ENCODE measurements at regions not wholly inside any gene's neighbourhood (a gene's known extent, or its start where the extent isn't known, plus 50 kb on each side); places are given as distances from the start of the nearest gene placed in this dataset.
"Not testable (repeated sequence)": the region's sequence is repeated elsewhere in the genome, so short reads cannot be mapped to it uniquely, and the experiment has no call there.

- peaks cover 3% of the 10 kb centered on the region for H3K36me3 Mint-ChIP-seq (ENCODE audit: low read depth)
- H3K9me3 Mint-ChIP-seq, result peaks cover 11% of the 10 kb centered on the region
- peaks cover 4% of the 10 kb centered on the region for H3K4me1 Mint-ChIP-seq
- peaks cover 3% of the 10 kb centered on the region for H3K27me3 Mint-ChIP-seq (ENCODE audit: low read depth)
- no peak overlapping the region for H3K27ac Mint-ChIP-seq
- TF ChIP-seq, protein P1, sequence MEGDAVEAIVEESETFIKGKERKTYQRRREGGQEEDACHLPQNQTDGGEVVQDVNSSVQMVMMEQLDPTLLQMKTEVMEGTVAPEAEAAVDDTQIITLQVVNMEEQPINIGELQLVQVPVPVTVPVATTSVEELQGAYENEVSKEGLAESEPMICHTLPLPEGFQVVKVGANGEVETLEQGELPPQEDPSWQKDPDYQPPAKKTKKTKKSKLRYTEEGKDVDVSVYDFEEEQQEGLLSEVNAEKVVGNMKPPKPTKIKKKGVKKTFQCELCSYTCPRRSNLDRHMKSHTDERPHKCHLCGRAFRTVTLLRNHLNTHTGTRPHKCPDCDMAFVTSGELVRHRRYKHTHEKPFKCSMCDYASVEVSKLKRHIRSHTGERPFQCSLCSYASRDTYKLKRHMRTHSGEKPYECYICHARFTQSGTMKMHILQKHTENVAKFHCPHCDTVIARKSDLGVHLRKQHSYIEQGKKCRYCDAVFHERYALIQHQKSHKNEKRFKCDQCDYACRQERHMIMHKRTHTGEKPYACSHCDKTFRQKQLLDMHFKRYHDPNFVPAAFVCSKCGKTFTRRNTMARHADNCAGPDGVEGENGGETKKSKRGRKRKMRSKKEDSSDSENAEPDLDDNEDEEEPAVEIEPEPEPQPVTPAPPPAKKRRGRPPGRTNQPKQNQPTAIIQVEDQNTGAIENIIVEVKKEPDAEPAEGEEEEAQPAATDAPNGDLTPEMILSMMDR (IDR thresholded peaks at IDR 0.05; ENCODE audit: unreplicated experiment in 3 of 3), result no peak
- H3K4me3 Mint-ChIP-seq, result no peak overlapping the region
These were observed 294.5 kb upstream of the PIK3R1 start for GRCh38 chr5:67921004-67921601.

DNA sequence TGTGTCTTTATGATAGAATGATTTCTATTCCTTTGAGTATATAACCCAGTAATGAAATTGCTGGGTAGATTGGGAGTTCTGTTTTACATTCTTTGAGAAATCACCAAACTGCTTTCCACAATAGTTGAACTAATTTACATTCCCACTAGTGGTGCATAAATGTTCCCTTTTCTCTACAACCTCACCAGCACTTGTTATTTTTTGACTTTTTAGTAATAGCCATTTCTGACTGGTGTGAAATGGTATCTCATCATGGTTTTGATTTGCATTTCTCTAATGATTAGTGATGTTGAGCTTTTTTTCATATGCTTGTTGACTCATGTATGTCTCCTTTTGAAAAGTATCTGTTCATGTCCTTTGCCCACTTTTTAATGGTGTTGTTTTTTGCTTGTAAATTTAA lies 296.0 kb upstream of the PIK3R1 start:
- not testable (repeated sequence) for H3K27me3 Mint-ChIP-seq (ENCODE audit: low read depth); H3K27ac Mint-ChIP-seq; H3K4me1 Mint-ChIP-seq; H3K36me3 Mint-ChIP-seq (ENCODE audit: low read depth); H3K4me3 Mint-ChIP-seq
- H3K9me3 Mint-ChIP-seq, result peaks cover 11% of the 10 kb centered on the region

DNA sequence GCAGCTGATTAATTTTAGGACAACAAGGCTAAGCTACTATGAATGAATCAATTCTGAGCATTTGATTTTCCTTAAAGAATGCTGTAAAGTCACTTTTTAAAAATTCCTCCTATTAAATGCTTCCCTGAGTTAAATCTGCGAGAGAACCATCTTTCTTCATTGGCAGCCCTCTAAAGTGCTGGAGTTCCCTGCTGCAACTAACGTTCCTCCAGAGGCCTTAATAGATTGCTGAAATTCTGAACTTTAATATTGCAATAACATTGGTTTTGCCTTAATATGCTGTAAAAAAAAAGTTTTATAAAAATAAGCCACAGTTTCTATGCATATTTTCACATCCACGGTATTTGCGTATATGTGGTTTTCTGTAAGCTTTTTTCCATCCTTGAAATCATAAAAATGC lies 298.0 kb upstream of the PIK3R1 start:
- no peak overlapping the region for H3K27ac Mint-ChIP-seq
- no peak overlapping the region for H3K4me3 Mint-ChIP-seq
- no peaks in the 10 kb centered on the region for H3K4me1 Mint-ChIP-seq
- H3K27me3 Mint-ChIP-seq (ENCODE audit: low read depth), result no peaks in the 10 kb centered on the region
- peaks cover 11% of the 10 kb centered on the region for H3K9me3 Mint-ChIP-seq
- peaks cover 3% of the 10 kb centered on the region for H3K36me3 Mint-ChIP-seq (ENCODE audit: low read depth)
- TF ChIP-seq, protein P1 (IDR thresholded peaks at IDR 0.05; ENCODE audit: unreplicated experiment in 3 of 3), result no peak

GRCh38 chr5:67910546-67910945 lies 305.0 kb upstream of the PIK3R1 start:
- TF ChIP-seq, protein P1 (IDR thresholded peaks at IDR 0.05; ENCODE audit: unreplicated experiment in 3 of 3), result no peak
- no peak overlapping the region for H3K27ac Mint-ChIP-seq

DNA sequence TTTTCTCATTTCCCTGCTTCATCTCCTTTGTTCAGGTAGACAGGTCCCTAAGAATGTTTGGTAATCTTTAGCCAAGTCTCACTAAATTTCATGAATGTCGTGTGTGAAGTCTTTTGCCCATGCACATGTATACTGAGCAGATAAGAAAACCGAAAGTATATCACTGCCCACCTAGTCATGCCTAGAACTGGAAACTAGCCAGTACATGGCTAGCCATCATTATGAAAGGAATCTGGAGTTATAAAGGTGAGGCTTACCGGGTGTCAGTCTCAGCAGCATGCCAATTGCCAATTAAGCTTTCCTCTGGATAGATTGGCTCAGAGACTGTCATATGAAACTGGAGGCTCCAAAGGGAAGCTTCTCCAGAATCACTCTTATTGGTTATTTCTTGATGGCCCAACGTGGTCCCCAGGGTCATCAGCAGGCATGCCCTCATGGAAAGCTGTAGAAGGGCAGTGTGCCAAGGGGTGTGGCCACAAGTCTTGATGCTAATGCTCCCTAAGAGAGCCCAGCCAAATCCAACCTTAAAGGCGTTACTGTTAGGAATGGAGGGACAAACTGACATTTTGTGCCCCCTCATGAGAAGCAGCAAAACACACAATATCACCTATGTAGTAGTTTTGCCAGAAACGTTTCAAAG lies 307.3 kb upstream of the PIK3R1 start:
- H3K4me1 Mint-ChIP-seq, result peaks cover 27% of the 10 kb centered on the region
- H3K36me3 Mint-ChIP-seq (ENCODE audit: low read depth), result no peaks in the 10 kb centered on the region
- no peak overlapping the region for H3K27ac Mint-ChIP-seq
- TF ChIP-seq, protein P1 (IDR thresholded peaks at IDR 0.05; ENCODE audit: unreplicated experiment in 3 of 3), result no peak
- H3K4me3 Mint-ChIP-seq, result no peak overlapping the region
- H3K9me3 Mint-ChIP-seq, result no peaks in the 10 kb centered on the region
- no peaks in the 10 kb centered on the region for H3K27me3 Mint-ChIP-seq (ENCODE audit: low read depth)

More at GRCh38 chr5:67910546-67910945, 305.0 kb upstream of the PIK3R1 start:
- Mint-ChIP-seq H3K9me3 (no peaks in the 10 kb centered on the region), H3K27me3 (ENCODE audit: low read depth) (no peaks in the 10 kb centered on the region), H3K36me3 (ENCODE audit: low read depth) (no peaks in the 10 kb centered on the region), H3K4me3 (no peak overlapping the region), H3K4me1 (peaks cover 14% of the 10 kb centered on the region)

DNA sequence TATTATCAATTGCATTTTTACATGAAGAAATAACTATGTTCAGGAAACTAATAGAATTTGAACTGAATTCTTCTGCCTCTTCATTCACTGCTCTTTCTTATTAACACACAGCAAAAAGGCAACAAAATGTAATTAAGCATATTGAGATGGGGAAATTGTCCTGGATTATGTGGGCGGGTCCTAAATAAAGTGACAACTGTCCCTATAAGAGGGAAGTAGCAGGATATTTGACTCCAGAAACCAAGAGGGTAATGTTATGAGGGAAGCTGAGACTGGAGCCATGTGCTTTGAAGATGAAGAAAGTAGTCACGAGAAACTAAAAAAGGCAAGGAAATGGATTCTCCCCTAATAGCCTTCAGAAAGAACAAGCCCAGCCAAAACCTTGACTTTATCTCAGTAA lies 311.2 kb upstream of the PIK3R1 start:
- H3K4me3 Mint-ChIP-seq, result no peak overlapping the region
- peaks cover 49% of the 10 kb centered on the region for H3K4me1 Mint-ChIP-seq
- no peaks in the 10 kb centered on the region for H3K9me3 Mint-ChIP-seq
- peak overlapping the region; percentile 24 to 74 (median 44) for H3K27ac Mint-ChIP-seq
- no peaks in the 10 kb centered on the region for H3K36me3 Mint-ChIP-seq (ENCODE audit: low read depth)
- TF ChIP-seq, protein P1 (IDR thresholded peaks at IDR 0.05; ENCODE audit: unreplicated experiment in 3 of 3), result no peak
- peaks cover 3% of the 10 kb centered on the region for H3K27me3 Mint-ChIP-seq (ENCODE audit: low read depth)

Measured in nephron (organoid).